ENCODE measurements at regions not wholly inside any gene's neighbourhood (a gene's known extent, or its start where the extent isn't known, plus 50 kb on each side); places are given as distances from the start of the nearest gene placed in this dataset.

GRCh38 chr6:11384531-11385309 is 152.3 kb upstream of the NEDD9 start:
- H3K27me3 ChIP-seq = no peaks in the 10 kb centered on the region
- WGBS, 2 donors = 87% methylated on average over 7 of the region's 7 CpGs
- DNase-seq = no peak
- H3K4me1 ChIP-seq = no peaks in the 10 kb centered on the region
- intact Hi-C loops (cut with DNase I) = no loop called here
- no peaks in the 10 kb centered on the region for H3K9me3 ChIP-seq
- TF ChIP-seq, protein P1, sequence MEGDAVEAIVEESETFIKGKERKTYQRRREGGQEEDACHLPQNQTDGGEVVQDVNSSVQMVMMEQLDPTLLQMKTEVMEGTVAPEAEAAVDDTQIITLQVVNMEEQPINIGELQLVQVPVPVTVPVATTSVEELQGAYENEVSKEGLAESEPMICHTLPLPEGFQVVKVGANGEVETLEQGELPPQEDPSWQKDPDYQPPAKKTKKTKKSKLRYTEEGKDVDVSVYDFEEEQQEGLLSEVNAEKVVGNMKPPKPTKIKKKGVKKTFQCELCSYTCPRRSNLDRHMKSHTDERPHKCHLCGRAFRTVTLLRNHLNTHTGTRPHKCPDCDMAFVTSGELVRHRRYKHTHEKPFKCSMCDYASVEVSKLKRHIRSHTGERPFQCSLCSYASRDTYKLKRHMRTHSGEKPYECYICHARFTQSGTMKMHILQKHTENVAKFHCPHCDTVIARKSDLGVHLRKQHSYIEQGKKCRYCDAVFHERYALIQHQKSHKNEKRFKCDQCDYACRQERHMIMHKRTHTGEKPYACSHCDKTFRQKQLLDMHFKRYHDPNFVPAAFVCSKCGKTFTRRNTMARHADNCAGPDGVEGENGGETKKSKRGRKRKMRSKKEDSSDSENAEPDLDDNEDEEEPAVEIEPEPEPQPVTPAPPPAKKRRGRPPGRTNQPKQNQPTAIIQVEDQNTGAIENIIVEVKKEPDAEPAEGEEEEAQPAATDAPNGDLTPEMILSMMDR (IDR thresholded peaks at IDR 0.05) = no peak
- TF ChIP-seq POLR2AphosphoS5 (IDR thresholded peaks at IDR 0.05) = no peak
- TF ChIP-seq POLR2A (IDR thresholded peaks at IDR 0.05) = no peak
- no peak for TF ChIP-seq EP300 (IDR thresholded peaks at IDR 0.05)
- H3K4me3 ChIP-seq = no peak overlapping the region
- H3K27ac ChIP-seq = no peak overlapping the region
- no peaks in the 10 kb centered on the region for H3K36me3 ChIP-seq

DNA sequence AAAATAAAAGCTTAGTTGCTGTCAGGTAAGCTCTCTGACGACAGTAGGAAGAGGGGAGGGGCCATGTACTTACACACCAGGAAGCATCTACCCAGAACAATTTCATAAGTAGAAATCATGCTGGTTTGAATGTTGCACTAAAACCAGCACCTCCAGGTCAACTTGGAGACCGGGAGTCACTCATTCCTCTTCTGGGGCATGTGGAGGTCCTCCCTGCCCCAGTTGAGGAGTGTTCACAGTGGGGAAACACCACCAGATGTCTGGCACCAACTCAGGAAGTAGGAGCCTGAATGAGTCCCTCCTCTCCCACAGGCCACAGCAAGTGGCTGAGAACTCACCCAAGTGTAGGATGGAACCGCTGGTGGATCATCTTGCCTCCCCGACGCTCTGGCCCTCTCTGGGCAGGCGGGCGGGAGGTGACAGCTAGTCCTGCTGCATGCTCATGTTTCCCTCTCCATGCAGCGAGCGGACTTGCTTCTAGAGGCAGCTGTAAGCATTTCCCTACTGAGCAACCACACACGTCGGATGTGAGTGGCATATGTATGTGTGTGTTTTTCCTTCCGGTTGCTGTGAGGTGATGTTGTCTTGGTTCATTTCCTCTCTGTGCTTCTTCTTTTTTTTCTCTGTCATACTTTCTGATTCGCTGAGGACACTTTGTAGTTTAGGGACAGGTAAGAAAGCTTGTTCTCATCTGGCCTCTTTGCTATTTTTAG is 149.5 kb upstream of the NEDD9 start:
- Histone ChIP-seq H3K9me3 (no peaks in the 10 kb centered on the region), H3K27me3 (no peaks in the 10 kb centered on the region), H3K36me3 (no peaks in the 10 kb centered on the region), H3K27ac (peak overlapping the region in 2 of 4 donors; percentile 17 to 39), H3K4me1 (no peaks in the 10 kb centered on the region), H3K4me3 (peak overlapping the region in 1 of 4 donors; percentile 17)
- WGBS, 2 donors = 44 to 77% methylated on average over 13 of the region's 13 CpGs
- peak in 3 of 4 donors; percentile 11 to 56 (median 20) for TF ChIP-seq POLR2AphosphoS5 (IDR thresholded peaks at IDR 0.05)
- no peak for TF ChIP-seq POLR2A (IDR thresholded peaks at IDR 0.05)
- TF ChIP-seq, protein P1 (IDR thresholded peaks at IDR 0.05) = no peak
- no peak for TF ChIP-seq EP300 (IDR thresholded peaks at IDR 0.05)
- no peak for DNase-seq
- intact Hi-C loops (cut with DNase I) = no loop called here

- intact Hi-C loops (cut with DNase I) = no loop called here
- 82 to 94% methylated on average over 12 of the region's 12 CpGs for WGBS, 2 donors
- TF ChIP-seq EP300 (IDR thresholded peaks at IDR 0.05) (no peak), POLR2A (IDR thresholded peaks at IDR 0.05) (no peak), POLR2AphosphoS5 (IDR thresholded peaks at IDR 0.05) (no peak)
- TF ChIP-seq, protein P1 (IDR thresholded peaks at IDR 0.05) = no peak
Observed at GRCh38 chr6:11380969-11381744, 148.7 kb upstream of the NEDD9 start.

GRCh38 chr6:11380549-11380948 is 148.1 kb upstream of the NEDD9 start:
- 71 to 72% methylated on average over 7 of the region's 7 CpGs for WGBS, 2 donors
- no peak for DNase-seq
- intact Hi-C loops (cut with DNase I) = no loop called here
- Histone ChIP-seq H3K4me1 (no peaks in the 10 kb centered on the region), H3K27me3 (no peaks in the 10 kb centered on the region), H3K4me3 (no peak overlapping the region), H3K36me3 (no peaks in the 10 kb centered on the region), H3K9me3 (no peaks in the 10 kb centered on the region), H3K27ac (no peak overlapping the region)
- TF ChIP-seq EP300 (IDR thresholded peaks at IDR 0.05) (no peak), POLR2A (IDR thresholded peaks at IDR 0.05) (no peak), POLR2AphosphoS5 (IDR thresholded peaks at IDR 0.05) (no peak)
- TF ChIP-seq, protein P1 (IDR thresholded peaks at IDR 0.05) = no peak

More at GRCh38 chr6:11380969-11381744, 148.7 kb upstream of the NEDD9 start:
- no peak for DNase-seq
- no peak overlapping the region for H3K4me3 ChIP-seq
- H3K9me3 ChIP-seq = no peaks in the 10 kb centered on the region
- no peak overlapping the region for H3K27ac ChIP-seq
- no peaks in the 10 kb centered on the region for H3K27me3 ChIP-seq
- no peaks in the 10 kb centered on the region for H3K4me1 ChIP-seq
- H3K36me3 ChIP-seq = no peaks in the 10 kb centered on the region
